ENCODE measurements at regions not wholly inside any gene's neighbourhood (a gene's known extent, or its start where the extent isn't known, plus 50 kb on each side); places are given as distances from the start of the nearest gene placed in this dataset.

GRCh38 chr5:35545190-35545589, 72.5 kb upstream of the SPEF2 start:
- TF ChIP-seq ZNF274 (IDR thresholded peaks at IDR 0.05; ENCODE audit: low read depth, low read length) (no peak), POLR2AphosphoS5 (IDR thresholded peaks at IDR 0.05; ENCODE audit: low read depth, low read length) (no peak), POLR2A (IDR thresholded peaks at IDR 0.05; ENCODE audit: borderline replicate concordance, extremely low read depth, insufficient read depth, insufficient read length) (no peak), CTCF (IDR thresholded peaks at IDR 0.05 in 2 of 3, conservative IDR thresholded peaks at IDR 0.05 in 1 of 3; ENCODE audit: borderline replicate concordance in 1 of 3, insufficient read depth in 1 of 3, low read depth in 2 of 3, low read length in 2 of 3) (no peak), SRF (IDR thresholded peaks at IDR 0.05; ENCODE audit: low read depth) (no peak), EZH2 (IDR thresholded peaks at IDR 0.05) (no peak)
- TF ChIP-seq, protein P1, sequence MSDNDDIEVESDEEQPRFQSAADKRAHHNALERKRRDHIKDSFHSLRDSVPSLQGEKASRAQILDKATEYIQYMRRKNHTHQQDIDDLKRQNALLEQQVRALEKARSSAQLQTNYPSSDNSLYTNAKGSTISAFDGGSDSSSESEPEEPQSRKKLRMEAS (IDR thresholded peaks at IDR 0.05): no peak

Data from HCT116 (cell line).